ENCODE measurements at regions not wholly inside any gene's neighbourhood (a gene's known extent, or its start where the extent isn't known, plus 50 kb on each side); places are given as distances from the start of the nearest gene placed in this dataset.

DNA sequence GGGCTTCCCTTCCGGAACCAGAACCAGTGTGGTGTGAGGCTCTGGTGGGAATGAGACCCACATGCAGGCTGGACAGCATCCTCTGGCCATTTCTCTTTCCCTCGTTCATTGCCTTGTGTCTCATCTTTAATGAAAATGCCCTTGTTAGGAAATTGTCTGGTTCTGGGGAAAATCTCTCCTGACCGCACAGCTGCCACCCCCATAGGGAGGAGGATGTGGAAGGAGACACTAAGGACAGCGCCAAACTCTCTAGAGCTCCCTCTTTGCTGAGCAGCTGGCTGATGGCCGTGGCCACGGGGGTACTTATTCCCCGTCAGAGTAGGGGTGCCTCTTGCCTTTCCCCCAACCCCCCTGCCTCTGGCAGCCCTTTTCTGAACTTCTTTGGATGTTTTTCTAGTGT, 297.6 kb upstream of the C2CD4B start:
- TF ChIP-seq EZH2 (IDR thresholded peaks at IDR 0.05; ENCODE audit: borderline replicate concordance, low read depth, low read length, poor library complexity, severe bottlenecking): no peak
- TF ChIP-seq CTCF (conservative IDR thresholded peaks at IDR 0.05; ENCODE audit: low read depth, low read length): no peak

Measured in A673 (cell line).